CMK (cell line): ENCODE measurements at regions not wholly inside any gene's neighbourhood (a gene's known extent, or its start where the extent isn't known, plus 50 kb on each side); places are given as distances from the start of the nearest gene placed in this dataset.

Experiments used
- DNase-seq: peaks from one replicate; pipeline ENCODE4 v3.0.0-alpha.2; 2010; ENCODE audit warnings: low read depth

- DNase-seq, result no peak
Observed at GRCh38 chr7:117973975-117974374, 100.7 kb upstream of the CTTNBP2 start.

- no peak for DNase-seq
Observed at GRCh38 chr7:117974891-117975290, 101.7 kb upstream of the CTTNBP2 start.

DNA sequence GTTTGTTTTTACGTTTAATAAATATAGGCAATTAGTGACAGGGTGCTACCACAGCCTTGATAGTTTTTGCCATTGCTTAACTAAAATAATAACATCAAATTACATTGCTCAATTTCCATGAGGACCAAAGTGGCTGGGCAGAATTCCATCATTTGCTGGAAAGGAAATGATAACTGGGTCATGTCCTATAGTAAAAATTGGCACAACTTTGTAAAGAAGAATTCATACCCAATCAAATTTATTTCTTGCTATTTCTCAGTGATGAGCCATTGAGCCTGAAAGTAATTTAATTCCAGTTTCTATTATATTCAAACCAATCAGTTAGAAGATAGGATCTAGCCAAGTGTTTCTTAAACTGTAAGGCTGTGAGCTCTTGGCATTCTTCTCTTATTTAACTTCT lies 102.2 kb upstream of the CTTNBP2 start:
- DNase-seq, result no peak

DNA sequence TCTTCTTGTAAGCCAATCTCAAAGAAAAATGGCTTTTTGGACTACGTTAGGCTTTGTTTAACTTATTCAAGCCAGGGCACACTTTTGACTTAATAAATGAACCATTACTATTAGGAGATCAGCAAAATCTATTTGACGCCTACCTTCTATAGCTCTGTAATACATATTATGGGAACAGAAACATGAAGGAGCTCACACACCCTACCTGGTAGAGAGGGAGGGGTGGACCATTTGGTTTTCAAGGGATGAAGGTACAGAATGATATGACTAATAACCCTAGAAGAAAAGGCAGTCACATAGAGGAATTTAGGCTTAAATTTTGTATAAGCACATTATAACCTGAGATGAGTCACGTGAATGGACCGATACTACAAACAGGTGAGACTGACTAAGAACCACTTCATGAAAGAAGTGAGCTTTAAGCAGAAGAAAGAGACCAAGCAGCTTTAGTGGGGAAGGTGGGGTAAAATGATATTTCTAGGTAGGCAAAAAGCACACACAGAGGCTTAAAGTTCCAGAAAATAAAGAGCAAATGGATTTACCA lies 106.8 kb upstream of the CTTNBP2 start:
- DNase-seq, result no peak

GRCh38 chr7:117982071-117983055 lies 109.1 kb upstream of the CTTNBP2 start:
- no peak for DNase-seq

DNA sequence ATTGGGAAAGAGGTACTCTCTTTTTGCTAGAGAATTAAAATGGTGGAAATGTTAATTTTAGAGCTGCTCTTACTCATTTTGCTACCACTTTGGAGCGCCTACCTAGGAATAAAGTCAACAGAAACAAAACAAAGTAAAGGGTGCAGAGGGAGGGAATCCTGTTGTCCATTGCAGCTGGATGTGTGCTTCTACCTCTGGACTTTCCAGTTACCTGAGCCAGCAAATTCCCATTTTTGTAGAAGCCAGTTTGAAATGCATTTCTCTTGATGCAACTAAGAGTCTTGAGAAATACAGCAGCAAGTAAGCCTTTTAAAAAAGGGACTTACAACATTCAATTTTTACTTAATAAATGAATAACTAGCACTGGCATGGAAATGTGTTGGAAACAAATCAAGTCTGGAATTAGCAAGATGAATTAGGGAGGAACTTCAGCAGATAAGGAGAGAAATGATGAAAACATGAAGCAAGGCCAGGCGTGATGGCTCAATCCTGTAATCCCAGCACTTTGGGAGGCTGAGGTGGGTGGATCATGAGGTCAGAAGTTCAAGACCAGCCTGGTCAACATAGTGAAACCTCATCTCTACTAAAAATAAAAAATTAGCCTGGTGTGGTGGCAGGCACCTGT lies 113.5 kb upstream of the CTTNBP2 start:
- DNase-seq, result no peak

DNA sequence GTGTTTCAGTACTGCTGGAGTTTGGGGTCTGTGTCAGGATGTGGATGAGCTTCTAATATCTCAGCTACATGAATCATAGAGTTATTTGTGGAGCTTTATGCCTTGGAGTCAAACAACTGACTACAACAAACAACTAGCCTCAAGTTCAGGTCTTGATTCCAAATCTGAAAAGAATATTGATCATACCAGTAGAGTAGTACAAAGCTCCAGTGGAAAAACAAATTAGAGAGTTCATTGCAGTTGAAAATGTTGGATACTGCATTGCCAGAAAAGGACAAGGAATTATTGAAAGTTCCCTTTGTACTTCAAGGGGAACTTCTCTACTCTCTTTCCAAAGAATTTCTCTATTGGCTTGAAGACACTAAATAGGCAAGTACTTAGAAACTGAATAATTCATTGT lies 117.6 kb upstream of the CTTNBP2 start:
- DNase-seq, result no peak

GRCh38 chr7:117992635-117993376 lies 119.6 kb upstream of the CTTNBP2 start:
- DNase-seq, result no peak

DNA sequence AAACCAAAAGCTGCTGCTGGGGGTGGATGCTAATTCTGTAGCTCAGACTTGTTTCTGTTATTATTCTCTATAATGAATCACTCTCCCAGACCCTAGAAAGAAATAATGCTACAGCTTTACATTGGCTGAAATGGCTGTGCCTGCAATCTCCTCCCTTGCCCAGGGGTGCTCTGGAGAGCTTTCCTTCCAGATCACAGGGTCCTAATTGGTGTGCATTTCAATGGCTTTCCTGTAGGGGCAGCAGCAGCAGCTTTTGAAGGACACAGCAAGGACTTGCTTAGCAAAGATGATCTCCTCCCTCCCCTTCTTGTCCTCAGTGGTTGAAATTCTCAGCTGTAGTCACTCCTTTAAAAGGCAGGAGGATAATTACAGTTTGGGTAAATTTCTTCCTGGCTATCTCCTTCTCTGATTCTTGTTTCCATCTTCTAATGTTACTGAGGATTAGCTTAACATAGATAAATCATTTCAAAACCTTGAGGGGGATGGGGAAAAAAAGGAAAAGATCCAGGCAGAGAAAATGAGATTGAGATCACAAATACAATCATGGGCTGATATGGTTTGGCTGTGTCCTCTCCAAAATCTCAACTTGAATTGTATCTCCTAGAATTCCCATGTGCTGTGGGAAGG lies 120.2 kb upstream of the CTTNBP2 start:
- peak; percentile 45 for DNase-seq

GRCh38 chr7:117995850-117996650 lies 122.8 kb upstream of the CTTNBP2 start:
- no peak for DNase-seq

DNA sequence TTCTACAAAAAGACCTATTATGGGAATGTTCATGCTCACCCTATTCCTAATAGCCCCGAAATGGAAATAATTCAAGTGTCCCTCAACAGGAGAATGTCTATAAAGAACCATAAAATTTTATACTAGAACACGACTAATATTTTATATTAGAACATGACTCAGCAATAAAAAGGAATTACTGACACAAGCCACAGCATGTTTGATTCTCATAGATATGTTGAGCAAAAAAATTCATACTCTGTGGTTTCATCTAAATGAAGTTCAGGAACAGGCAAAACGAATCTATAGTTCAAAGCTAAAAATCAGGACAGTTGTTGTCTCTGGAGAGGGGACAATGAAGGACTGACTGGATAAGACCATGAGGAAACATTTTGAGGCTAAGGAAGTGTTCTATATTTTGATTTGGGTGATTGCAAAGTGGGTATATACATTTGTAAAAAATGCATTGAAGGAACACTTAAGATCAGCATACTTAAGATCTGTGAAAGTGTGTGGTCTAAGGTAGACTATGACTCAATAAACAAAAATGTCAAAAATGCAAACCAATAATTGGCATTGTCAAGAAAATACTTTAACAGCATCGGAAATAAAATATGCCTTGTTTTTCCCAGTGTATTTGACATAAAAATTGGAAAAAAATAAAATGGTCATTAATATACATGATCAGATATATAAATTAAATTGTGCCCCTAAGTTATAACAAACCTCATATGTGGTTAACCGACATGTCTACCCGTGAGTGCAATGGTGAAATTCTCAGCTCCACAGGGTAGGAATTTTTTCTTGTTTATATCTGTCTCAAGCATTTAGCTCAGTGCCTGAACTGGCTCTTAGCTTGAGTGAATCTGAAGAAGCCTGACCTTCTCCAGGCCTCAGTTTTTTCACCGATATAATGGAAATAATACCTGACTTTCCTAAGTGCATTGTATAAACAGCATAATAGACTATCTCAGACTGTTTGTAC lies 124.9 kb upstream of the CTTNBP2 start:
- DNase-seq, result no peak

DNA sequence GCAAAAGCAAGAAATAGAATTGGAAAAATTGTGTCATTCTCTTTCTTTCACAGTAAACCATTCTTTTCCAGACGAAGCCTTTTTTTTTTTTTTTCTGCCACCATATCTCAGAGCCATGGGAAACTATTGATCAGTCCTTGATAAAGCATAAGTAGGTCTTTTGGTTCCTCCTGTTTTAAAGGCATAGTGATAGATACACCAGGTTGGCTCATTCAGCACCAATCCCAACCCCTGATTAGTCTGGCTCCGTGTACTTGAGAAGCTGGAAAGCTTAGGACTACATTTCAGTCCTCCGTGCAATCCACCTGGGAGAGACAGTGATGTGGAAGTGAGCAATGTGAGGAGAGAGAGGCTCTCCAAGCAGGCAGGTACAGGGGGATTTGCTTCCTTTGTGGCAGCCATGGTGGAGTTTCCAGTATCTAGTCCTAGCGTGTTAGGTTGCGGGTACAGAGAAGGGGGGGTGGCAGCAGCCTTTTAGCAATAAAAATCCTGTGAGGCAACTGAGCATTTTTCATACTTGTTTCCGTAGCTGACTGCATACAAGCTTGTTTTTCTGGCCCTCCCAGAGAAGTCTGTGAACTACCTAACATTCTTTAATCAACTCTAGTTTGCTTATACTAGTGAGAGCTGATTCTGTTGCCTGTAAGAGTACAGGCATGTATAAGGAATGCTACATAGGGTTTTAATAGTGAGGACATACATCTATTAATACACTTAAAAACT lies 127.4 kb upstream of the CTTNBP2 start:
- DNase-seq, result no peak

- no peak for DNase-seq
Observed at GRCh38 chr7:118003476-118003875, 130.2 kb upstream of the CTTNBP2 start.

GRCh38 chr7:118005026-118005425 lies 131.8 kb upstream of the CTTNBP2 start:
- no peak for DNase-seq

- DNase-seq, result no peak
Observed at GRCh38 chr7:118006979-118007378, 133.7 kb upstream of the CTTNBP2 start.

DNA sequence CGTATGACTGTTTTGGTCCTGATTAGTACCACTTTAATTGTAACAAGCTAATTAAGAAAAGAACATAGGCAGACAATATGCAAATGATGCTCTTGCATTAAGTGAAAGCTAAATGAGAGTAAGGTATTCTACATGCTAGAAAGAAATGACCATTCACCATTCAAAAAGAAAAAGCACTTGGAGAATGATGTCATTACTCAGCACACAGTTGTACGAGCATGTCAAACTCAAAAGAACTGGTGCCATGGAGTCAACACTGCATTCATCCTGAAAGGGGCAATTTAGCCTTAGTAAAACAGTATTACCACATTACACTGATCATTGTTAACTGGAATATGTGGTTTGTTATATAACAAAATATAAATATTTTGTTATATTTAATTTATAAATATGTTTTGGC lies 136.2 kb upstream of the CTTNBP2 start:
- no peak for DNase-seq

- DNase-seq, result no peak
Observed at GRCh38 chr7:118011652-118012051, 138.4 kb upstream of the CTTNBP2 start.

DNA sequence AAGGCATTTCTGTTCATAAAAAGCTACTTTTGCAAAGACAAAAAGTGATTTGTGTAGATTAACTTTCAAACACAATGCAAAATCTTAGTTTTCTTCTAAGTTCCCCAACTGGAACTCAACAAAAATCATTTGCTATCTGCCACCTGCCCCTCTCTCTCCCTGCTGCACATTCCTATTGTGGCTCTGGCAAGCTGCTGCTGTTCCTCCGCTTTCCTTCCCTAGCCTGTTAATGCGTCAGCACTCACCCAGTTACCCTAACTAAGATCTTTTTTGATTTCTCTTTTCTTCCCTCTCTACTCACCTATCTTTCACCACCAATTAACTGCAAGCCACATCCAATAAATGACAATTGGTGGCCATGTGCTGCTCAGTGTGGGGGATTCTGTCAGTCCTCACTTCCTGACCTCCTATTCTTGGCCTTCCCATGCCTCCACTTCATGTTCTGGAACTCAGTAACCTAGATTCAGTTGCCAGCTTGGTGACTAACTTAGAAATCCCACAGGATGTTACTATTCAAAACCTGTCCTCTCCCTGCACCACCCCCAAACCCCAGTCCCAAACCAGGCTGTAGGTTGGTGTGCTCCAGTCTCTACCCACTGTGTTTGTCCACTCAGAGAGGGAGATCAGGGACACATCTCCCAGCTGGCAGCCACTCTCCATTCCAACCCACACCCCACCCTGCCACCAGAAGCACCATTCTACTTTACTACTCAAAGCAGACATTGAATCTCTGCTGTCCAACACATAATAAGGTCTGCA lies 140.2 kb upstream of the CTTNBP2 start:
- DNase-seq, result no peak
